Suppressor macrophage treated with lipopolysaccharide for 1 hour (primary cell): ENCODE measurements at regions not wholly inside any gene's neighbourhood (a gene's known extent, or its start where the extent isn't known, plus 50 kb on each side); places are given as distances from the start of the nearest gene placed in this dataset.
A peak's percentile ranks its signal among the peaks of the same experiment; 100 is the strongest.

ENCODE experiments used
- DNase-seq, 3 donors: peaks; one replicate each; pipeline ENCODE4 v3.0.0-alpha.2; 2020 to 2022

GRCh38 chr3:139778682-139779233 is 101.0 kb upstream of the NMNAT3 start:
- no peak for DNase-seq

- no peak for DNase-seq
Measured at GRCh38 chr3:139774560-139775302, 97.0 kb upstream of the NMNAT3 start.

GRCh38 chr3:139772539-139773500 is 95.0 kb upstream of the NMNAT3 start:
- DNase-seq = no peak

- no peak for DNase-seq
Measured at GRCh38 chr3:139771331-139771730, 93.6 kb upstream of the NMNAT3 start.

GRCh38 chr3:139770577-139770976 is 92.8 kb upstream of the NMNAT3 start:
- no peak for DNase-seq

- DNase-seq = no peak
Measured at GRCh38 chr3:139769796-139770195, 92.0 kb upstream of the NMNAT3 start.

- DNase-seq = peak in 1 of 3 donors; percentile 2
Measured at GRCh38 chr3:139764936-139765335, 87.2 kb upstream of the NMNAT3 start.

GRCh38 chr3:139764069-139764905 is 86.5 kb upstream of the NMNAT3 start:
- DNase-seq = no peak

GRCh38 chr3:139762302-139762701 is 84.5 kb upstream of the NMNAT3 start:
- DNase-seq = no peak

GRCh38 chr3:139759470-139759869 is 81.7 kb upstream of the NMNAT3 start:
- DNase-seq = no peak

GRCh38 chr3:139758654-139759291 is 81.0 kb upstream of the NMNAT3 start:
- DNase-seq = no peak

- no peak for DNase-seq
Measured at GRCh38 chr3:139757448-139758030, 79.8 kb upstream of the NMNAT3 start.

GRCh38 chr3:139756529-139757103 is 78.8 kb upstream of the NMNAT3 start:
- no peak for DNase-seq

- no peak for DNase-seq
Measured at GRCh38 chr3:139755551-139755950, 77.8 kb upstream of the NMNAT3 start.

- no peak for DNase-seq
Measured at GRCh38 chr3:139751789-139752188, 74.0 kb upstream of the NMNAT3 start.

GRCh38 chr3:139746481-139746880 is 68.7 kb upstream of the NMNAT3 start:
- no peak for DNase-seq

- DNase-seq = no peak
Measured at GRCh38 chr3:139745831-139746230, 68.1 kb upstream of the NMNAT3 start.

- no peak for DNase-seq
Measured at GRCh38 chr3:139738697-139739096, 60.9 kb upstream of the NMNAT3 start.

GRCh38 chr3:139737682-139738361 is 60.0 kb upstream of the NMNAT3 start:
- no peak for DNase-seq

- no peak for DNase-seq
Measured at GRCh38 chr3:139735191-139735590, 57.4 kb upstream of the NMNAT3 start.

GRCh38 chr3:139732729-139733128 is 55.0 kb upstream of the NMNAT3 start:
- no peak for DNase-seq
